ENCODE measurements at regions not wholly inside any gene's neighbourhood (a gene's known extent, or its start where the extent isn't known, plus 50 kb on each side); places are given as distances from the start of the nearest gene placed in this dataset.

DNA sequence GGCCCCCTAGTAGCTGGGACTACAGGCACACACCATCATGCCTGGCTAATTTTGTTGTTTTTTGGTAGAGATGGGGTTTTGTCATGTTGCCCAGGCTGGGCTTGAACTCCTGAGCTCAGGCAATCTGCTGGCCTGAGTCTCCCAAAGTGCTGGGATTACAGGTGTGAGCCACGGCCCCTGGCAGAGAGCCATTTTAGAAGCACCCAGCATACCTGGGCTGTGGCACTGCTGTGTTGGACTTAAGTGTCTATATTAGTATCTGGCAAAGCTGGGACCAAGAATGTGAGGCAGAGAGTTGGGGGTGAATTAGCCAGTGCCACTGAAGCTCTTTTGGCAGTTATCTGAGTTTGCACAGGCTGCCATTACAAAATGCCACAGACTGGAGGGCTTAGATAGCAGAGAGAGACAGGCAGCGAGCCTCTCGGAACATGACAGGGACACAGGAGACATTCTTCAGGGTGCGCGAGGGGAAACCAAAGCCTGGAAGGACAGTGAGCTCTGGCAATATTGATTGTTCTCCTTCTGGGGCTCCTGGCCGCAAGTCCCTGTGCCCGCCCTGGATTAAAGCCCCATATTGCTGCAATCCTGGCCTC is 87.7 kb upstream of the ALX4 start:
- Histone ChIP-seq H3K27ac (ENCODE audit: low read depth) (no peak overlapping the region), H3K4me3 (ENCODE audit: low read depth, low read length) (no peak overlapping the region), H3K36me3 (ENCODE audit: insufficient read depth) (no peaks in the 10 kb centered on the region), H3K4me1 (ENCODE audit: insufficient read depth) (no peaks in the 10 kb centered on the region)
- DNase-seq (ENCODE audit: extremely low spot score): no peak
- WGBS: 84% methylated on average over 7 of the region's 7 CpGs

DNA sequence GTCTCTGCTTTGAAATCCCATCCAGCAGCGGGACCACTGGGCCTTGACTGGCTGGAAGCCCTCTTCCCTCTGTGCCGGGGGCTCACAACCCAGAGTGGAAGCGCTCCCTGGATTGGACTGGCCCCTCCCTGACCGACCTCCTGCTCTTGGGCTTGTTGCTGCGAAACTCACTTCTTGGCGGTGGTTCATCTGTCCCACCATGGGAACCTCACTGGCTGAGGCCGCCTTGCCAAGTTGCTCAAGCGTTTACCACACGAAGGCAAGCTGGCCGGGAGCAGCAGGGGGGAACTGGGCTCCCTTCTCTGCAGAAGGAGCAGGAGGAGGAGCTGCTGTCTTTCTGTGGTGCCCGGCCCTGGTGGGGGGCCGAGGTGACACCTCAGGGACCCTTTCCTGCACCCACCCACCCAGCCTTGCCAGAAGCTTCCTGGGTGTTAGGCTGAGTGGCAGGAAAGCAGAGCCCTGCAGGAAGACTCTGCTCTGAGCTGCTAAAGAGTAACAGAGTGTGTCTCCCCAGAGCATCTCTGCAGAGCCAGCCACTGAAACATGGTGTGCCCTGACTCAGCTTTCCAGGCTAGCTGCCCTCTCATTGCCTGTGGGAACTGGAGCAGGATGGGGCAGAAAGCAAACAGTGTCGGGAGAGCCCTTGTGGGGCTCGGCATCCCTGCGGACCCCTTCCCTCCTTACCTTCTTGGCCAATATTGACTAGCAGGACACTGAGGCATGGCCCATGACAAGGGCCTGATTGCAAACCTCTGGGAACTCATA is 88.5 kb upstream of the ALX4 start:
- no peak overlapping the region for H3K4me3 ChIP-seq (ENCODE audit: low read depth, low read length)
- 54% methylated on average over 15 of the region's 15 CpGs for WGBS
- no peak for DNase-seq (ENCODE audit: extremely low spot score)
- no peaks in the 10 kb centered on the region for H3K36me3 ChIP-seq (ENCODE audit: insufficient read depth)
- H3K27ac ChIP-seq (ENCODE audit: low read depth): no peak overlapping the region
- H3K4me1 ChIP-seq (ENCODE audit: insufficient read depth): no peaks in the 10 kb centered on the region

DNA sequence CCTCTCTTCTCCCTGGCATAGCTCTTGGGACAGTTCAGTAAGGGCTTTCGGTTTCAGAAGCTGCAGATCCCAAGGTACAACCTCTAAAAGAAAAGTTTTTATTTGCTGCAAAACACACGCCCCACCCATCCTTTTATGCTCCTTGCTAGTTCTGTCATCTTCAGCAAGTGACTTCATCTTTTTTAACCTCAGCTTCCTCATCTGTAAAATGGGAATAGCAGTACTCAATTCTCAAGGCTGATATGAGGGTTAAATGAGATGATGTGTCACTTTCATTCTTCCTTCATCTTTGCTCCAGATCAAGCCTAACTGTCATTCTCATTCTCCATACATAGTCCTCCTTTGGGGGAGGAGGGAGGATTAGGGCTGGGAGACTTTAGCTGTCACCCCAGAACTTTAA is 90.0 kb upstream of the ALX4 start:
- no peak overlapping the region for H3K4me3 ChIP-seq (ENCODE audit: low read depth, low read length)
- no peak overlapping the region for H3K27ac ChIP-seq (ENCODE audit: low read depth)
- no peaks in the 10 kb centered on the region for H3K36me3 ChIP-seq (ENCODE audit: insufficient read depth)
- no peaks in the 10 kb centered on the region for H3K4me1 ChIP-seq (ENCODE audit: insufficient read depth)
- 37% methylated on average over 2 of the region's 2 CpGs for WGBS
- no peak for DNase-seq (ENCODE audit: extremely low spot score)

DNA sequence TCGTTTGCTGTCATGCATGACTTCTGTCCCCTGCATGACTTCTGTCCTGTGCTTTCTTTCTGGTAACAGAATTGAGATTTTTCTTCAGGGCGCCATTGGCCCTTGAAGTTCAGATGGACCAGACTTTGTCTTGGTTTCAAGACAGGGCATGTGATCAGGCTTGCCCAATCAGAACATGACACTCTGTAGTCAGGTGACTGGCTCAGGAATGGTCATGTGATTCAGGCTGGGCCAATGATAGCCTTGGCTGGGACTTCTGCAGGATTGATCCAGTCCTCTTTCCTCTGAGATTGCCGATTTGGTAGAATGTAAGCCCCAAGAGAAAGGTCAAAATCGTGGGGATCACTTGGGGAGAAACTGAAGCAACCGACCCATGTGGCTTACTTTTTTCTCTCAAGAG is 90.5 kb upstream of the ALX4 start:
- H3K36me3 ChIP-seq (ENCODE audit: insufficient read depth): no peaks in the 10 kb centered on the region
- no peak overlapping the region for H3K27ac ChIP-seq (ENCODE audit: low read depth)
- H3K4me3 ChIP-seq (ENCODE audit: low read depth, low read length): no peak overlapping the region
- no peak for DNase-seq (ENCODE audit: extremely low spot score)
- H3K4me1 ChIP-seq (ENCODE audit: insufficient read depth): no peaks in the 10 kb centered on the region
- WGBS: 89% methylated on average over 5 of the region's 5 CpGs

DNA sequence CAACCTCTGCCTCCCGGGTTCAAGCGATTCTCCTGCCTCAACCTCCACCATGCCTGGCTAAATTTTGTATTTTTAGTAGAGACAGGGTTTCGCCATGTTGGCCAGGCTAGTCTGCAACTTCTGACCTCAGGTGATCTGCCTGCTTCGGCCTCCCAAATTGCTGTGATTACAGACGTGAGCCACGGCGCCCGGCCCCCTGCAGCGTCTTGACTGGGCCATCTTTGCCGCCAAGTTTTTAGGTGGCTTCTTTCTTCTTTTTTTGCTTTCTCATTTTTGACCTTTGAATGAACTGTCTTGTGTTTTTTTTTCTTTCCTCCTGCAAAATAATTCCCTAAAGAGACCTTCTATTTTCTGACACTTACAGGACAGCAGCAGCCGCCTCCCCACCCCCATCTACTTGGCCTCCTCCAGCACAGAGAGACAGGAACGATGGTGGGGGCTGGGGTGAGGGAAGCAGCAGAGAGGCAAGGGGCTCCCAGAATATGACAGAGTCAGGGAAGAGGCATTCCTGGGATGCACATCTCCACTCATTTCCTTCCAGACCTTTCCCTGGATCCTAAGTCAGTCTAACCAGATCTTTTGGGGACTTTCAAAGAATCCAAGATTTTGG is 92.6 kb upstream of the ALX4 start:
- Histone ChIP-seq H3K4me1 (ENCODE audit: insufficient read depth) (no peaks in the 10 kb centered on the region), H3K4me3 (ENCODE audit: low read depth, low read length) (no peak overlapping the region), H3K36me3 (ENCODE audit: insufficient read depth) (no peaks in the 10 kb centered on the region), H3K27ac (ENCODE audit: low read depth) (no peak overlapping the region)
- 62% methylated on average over 12 of the region's 12 CpGs for WGBS
- no peak for DNase-seq (ENCODE audit: extremely low spot score)

DNA sequence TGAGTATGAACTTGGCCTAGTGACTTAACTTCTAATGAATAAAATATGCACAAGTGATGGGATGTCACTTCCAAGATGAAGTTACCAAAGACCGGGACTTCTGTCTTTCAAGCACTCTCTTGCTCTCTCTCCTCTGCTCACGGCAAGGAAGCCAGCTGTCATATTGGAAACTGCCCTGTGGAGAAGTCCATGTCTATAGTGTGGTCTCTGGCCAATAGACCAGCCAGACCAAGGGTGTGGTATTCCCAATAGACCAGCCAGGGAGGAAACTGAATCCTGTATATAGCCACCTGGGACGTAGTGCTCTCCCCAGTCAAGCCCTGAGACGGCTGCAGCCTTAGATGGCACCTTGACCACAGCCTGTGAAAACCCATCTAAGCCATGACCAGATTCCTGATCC is 93.2 kb upstream of the ALX4 start:
- H3K4me1 ChIP-seq (ENCODE audit: insufficient read depth): no peaks in the 10 kb centered on the region
- WGBS: 62% methylated on average over 4 of the region's 4 CpGs

DNA sequence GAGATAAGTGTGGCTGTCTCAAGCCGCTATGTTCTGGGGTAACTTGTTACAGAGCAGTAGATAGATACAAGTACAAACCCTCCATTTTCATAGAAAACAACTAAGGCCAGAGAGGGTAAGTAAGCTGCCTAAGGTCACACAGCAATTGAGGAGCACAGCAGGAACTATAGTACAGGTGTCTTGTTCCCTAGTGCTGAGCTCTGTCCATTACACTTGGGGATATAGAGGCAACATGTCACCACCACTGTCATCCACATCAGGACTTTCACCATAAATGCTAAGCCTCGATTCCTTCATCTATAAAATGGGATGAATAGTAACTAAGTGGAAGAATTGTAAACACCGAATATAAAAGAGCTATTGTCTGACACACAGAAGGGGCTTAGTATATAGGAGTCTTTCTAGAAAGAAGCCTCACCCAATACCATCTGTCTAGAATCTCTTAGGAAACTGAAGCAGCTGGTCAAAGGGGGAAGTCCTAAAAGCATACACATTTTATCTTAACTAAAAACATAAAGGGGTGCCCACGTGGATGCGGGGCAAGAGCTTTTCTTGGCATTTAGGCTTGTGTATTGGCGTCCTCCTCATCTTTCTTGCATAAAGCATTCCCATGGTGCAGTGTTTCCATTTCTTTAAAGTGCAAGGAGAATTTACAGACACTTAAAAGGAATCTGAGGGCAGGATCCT is 93.8 kb upstream of the ALX4 start:
- Histone ChIP-seq H3K4me1 (ENCODE audit: insufficient read depth) (no peaks in the 10 kb centered on the region), H3K27ac (ENCODE audit: low read depth) (no peak overlapping the region), H3K36me3 (ENCODE audit: insufficient read depth) (no peaks in the 10 kb centered on the region), H3K4me3 (ENCODE audit: low read depth, low read length) (no peak overlapping the region)
- no peak for DNase-seq (ENCODE audit: extremely low spot score)
- WGBS: 69% methylated on average over 6 of the region's 6 CpGs

More for the DNA sequence above, 93.2 kb upstream of the ALX4 start:
- no peak overlapping the region for H3K4me3 ChIP-seq (ENCODE audit: low read depth, low read length)
- no peak for DNase-seq (ENCODE audit: extremely low spot score)
- H3K36me3 ChIP-seq (ENCODE audit: insufficient read depth): no peaks in the 10 kb centered on the region
- H3K27ac ChIP-seq (ENCODE audit: low read depth): no peak overlapping the region

DNA sequence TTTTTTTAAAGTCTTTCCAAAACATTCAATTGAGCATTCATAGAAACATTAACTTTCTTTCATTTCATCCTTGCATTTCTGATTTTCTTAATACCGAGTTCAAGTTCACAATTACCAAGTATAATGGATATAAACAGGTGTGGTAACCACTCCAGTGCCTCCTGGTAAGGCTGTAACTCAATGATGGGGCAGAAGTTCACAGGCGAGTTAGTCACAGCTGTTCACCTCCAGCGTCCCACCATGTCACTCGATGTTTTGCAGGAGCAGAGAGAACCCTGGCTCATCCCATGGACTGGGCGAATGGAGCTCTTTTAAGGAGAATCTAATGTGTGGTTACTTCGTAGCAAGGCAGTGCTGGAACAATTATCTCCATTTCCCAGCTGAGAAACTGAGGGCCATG is 94.4 kb upstream of the ALX4 start:
- Histone ChIP-seq H3K36me3 (ENCODE audit: insufficient read depth) (no peaks in the 10 kb centered on the region), H3K27ac (ENCODE audit: low read depth) (no peak overlapping the region), H3K4me1 (ENCODE audit: insufficient read depth) (no peaks in the 10 kb centered on the region), H3K4me3 (ENCODE audit: low read depth, low read length) (no peak overlapping the region)
- no peak for DNase-seq (ENCODE audit: extremely low spot score)
- 81% methylated on average over 6 of the region's 6 CpGs for WGBS

DNA sequence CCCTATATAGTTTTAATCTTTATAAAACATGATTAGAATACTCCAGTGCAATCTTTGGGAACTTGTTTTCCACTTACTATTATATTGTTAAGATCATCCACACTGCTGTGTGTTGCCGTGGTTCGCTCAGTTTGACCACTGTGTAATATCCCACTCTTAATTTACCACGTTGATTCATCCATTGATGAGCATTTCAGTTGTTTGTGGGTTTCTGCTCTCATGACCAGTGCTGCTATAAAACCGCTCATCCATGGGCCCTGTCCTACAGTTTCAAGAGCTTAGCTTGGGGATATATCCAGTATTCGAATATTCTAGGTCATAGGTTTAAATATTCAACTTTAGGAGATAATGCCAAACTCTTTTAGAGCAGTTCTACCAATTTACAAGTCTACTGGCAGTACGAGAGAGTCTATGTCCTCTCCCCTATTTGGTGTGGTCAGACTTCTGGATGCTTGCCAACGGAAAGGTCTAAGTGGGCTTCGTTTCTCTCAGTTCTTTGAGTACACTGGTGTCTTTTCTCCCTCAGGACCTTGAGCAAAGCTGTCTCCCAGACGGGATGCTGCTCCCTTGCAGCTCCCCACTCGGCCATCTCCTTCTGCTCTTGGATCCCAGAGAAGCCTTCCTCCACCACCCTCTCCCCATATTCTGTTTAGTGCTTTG is 94.9 kb upstream of the ALX4 start:
- DNase-seq (ENCODE audit: extremely low spot score): no peak
- Histone ChIP-seq H3K36me3 (ENCODE audit: insufficient read depth) (no peaks in the 10 kb centered on the region), H3K4me3 (ENCODE audit: low read depth, low read length) (no peak overlapping the region), H3K4me1 (ENCODE audit: insufficient read depth) (no peaks in the 10 kb centered on the region), H3K27ac (ENCODE audit: low read depth) (no peak overlapping the region)
- WGBS: 69% methylated on average over 10 of the region's 10 CpGs

DNA sequence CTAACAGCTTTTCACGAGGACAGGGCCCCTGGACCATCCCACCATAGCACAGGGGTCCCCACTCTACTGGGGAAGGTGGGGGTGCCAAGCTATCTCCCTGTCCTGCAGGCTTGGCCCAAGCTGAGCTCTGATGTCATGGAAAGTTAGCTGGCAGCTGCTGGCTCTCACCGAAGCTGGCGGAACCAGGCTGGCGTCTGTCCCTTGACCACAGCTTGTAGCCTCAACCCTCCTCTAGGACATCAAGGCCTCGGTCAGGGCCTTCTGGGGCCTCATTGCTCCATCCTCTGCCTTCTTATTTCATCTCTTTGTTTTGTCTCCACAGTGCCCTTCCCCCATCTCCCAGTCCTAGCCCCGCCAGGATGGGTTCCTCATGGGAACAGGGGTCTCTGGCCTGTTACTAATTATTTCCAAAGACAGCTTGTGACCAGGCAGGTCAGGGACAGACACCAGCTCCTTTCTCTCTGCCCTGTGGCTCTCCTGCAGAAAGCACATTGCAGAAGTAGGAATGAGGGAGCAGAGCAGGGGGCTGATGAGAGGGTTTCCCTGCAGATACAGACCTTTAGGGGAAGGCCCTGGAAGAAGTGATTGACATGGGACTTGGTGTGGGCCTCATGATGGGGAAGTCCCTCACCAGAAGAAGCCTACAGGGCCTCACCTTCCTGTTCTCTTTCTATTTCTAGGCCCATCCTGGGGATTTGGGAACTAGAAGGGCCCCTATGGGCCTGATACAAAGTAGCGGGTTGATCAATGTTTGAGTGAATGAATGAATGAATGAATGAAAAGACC is 97.5 kb upstream of the ALX4 start:
- H3K4me1 ChIP-seq (ENCODE audit: insufficient read depth): no peaks in the 10 kb centered on the region
- 80% methylated on average over 7 of the region's 7 CpGs for WGBS
- no peaks in the 10 kb centered on the region for H3K36me3 ChIP-seq (ENCODE audit: insufficient read depth)
- no peak for DNase-seq (ENCODE audit: extremely low spot score)
- H3K27ac ChIP-seq (ENCODE audit: low read depth): no peak overlapping the region
- no peak overlapping the region for H3K4me3 ChIP-seq (ENCODE audit: low read depth, low read length)

DNA sequence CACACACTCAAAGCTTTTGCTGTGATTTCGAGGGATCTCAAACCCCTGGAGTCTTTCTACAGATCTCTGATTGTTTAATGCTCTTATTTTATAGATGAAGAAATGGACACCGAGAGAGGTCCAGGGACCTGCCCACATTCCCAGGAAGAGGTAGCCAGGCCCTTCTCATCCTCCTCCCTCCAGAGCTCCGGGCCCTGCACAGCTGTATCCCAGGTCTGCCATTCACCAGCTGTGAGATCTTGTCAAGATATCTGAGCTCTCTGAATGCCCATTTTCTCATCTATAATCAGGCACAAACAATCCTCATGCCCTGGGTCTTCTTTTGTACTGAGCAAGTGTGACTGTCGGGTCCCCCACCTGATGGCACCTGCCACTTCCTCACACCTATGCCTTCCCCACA is 98.2 kb upstream of the ALX4 start:
- Histone ChIP-seq H3K36me3 (ENCODE audit: insufficient read depth) (no peaks in the 10 kb centered on the region), H3K4me1 (ENCODE audit: insufficient read depth) (no peaks in the 10 kb centered on the region), H3K4me3 (ENCODE audit: low read depth, low read length) (no peak overlapping the region), H3K27ac (ENCODE audit: low read depth) (no peak overlapping the region)
- no peak for DNase-seq (ENCODE audit: extremely low spot score)
- WGBS: 43% methylated on average over 4 of the region's 4 CpGs

DNA sequence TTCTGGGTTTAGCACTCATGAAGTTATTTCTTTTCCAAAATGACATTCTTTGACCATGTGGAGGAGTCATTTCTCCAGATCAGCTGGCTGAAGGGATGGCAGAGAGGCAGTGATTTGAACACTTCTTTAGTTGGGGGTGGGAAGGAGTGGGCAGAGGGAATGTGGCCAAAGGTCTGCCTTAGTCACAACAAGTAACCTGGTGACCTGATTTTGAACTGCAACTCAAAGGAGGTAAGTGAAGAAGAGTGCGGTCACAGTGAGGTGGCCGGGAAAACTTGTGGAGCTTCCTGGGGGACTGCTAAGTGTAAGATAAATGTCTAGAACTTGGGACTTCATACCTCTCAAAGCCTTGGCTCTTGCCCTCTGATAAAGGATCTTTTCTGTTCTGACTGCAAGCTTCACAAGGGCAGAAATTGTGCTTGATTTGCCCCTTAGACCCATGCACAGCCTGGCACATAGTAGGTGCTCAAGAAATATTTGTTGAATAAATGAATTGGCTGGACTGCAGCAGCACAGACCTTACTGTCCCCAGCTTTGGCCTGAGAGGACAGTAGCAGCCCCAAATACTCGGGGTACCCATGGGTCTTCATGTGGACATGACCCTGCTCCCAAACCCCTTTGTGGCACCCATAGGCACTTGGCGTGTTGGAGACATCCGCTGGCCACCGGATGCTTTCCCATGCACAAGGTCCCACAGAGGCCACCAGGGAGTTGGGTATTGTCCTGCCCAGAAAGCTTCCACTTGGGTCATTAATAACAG is 99.0 kb upstream of the ALX4 start:
- Histone ChIP-seq H3K4me1 (ENCODE audit: insufficient read depth) (no peaks in the 10 kb centered on the region), H3K4me3 (ENCODE audit: low read depth, low read length) (no peak overlapping the region), H3K36me3 (ENCODE audit: insufficient read depth) (no peaks in the 10 kb centered on the region), H3K27ac (ENCODE audit: low read depth) (no peak overlapping the region)
- WGBS: 89% methylated on average over 6 of the region's 6 CpGs
- DNase-seq (ENCODE audit: extremely low spot score): no peak
